ENCODE measurements at regions not wholly inside any gene's neighbourhood (a gene's known extent, or its start where the extent isn't known, plus 50 kb on each side); places are given as distances from the start of the nearest gene placed in this dataset.
"Not testable (repeated sequence)": the region's sequence is repeated elsewhere in the genome, so short reads cannot be mapped to it uniquely, and the experiment has no call there.

DNA sequence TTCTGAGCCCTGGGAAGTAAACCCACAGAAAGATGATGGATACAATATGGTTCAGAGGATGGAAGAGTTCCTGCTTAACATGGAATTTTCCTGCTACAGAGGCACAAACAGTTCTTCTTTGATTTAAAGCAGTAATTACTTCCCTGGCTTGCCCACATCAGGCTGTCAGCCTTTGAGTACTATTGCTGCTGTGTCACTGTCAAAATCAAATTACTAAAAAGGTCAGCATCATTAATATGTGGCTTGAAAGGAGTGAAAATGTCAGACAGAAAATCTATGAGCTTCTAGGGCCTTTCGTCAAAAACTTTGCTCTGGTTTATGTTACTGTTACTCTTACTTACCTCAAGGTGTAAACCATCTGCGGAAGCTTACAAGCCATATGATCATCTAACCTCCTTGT lies 98.6 kb upstream of the DPT start:
- DNase-seq = no peak

DNA sequence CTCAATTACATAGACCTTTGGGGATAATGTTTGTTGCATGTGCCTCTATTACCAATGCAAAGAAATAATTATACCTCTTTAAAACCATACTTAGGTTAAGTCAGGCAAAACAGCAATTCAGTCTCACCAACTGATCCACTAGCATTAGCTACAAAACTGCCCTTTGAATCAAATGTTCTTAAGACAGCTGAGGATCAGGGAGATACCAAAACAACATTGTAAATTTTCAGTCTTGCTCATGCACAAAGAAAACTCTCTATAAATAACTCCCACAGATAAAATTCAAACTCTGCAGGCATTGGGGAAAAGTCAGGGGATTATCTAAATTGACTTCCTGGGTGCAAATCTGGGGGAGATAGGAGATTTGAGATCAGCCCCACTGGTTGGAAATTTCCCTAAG lies 100.9 kb upstream of the DPT start:
- DNase-seq = no peak

DNA sequence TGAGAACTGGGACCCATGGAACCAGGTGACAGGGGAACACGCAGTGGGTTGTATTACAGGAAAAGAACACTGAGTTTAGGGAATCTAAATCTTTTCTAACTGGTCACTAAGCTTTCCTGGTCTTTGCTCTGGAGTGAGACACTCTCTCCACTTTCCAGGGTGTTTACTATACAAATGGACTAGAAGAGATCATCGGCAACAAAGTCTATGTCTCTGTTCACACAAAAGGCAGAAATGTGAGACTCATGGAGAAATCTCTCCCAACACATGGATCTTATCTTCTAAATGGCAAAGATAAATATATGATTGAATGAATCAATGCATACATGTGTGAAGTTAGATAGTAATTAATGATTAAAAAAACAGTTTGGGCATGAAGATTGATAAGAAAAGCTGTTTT lies 101.6 kb upstream of the DPT start:
- DNase-seq = no peak

DNA sequence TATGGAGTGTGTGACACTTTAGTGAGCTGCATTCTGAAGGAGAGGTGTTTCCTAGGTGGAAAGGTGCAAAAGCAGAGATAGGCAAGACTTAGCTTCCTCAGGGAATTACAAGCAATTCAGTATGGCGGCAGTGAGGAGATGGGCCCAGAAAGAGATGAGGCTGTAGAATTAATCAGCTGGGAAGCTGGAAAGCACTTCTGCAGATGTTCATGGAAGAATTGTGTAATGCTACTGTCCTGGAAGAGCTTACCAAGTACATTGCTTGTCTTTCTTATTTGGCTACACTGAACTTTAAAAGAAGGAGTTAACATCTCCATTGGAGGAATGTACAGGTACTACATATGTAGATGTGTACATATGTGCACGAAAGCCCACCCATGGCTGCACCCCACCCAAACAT lies 103.7 kb upstream of the DPT start:
- DNase-seq = no peak

DNA sequence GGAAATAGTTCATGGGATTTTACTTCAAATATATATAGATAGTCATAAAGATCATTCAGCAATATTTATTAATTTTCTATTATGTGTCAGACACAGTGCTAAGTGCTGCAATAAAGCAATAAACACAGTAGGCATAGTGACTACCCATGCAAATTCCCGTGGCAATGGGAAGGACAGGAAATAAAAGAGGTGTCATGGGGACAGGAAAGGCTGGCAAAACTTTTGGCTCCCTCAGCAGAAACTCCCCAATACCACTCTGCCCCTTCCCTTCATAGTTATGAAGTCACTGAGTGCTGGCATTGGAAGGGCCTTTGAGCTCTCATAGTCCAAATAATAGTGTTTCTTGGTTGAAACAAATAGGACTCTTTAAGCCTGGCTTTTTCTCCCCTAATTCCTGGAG lies 104.4 kb upstream of the DPT start:
- no peak for DNase-seq

DNA sequence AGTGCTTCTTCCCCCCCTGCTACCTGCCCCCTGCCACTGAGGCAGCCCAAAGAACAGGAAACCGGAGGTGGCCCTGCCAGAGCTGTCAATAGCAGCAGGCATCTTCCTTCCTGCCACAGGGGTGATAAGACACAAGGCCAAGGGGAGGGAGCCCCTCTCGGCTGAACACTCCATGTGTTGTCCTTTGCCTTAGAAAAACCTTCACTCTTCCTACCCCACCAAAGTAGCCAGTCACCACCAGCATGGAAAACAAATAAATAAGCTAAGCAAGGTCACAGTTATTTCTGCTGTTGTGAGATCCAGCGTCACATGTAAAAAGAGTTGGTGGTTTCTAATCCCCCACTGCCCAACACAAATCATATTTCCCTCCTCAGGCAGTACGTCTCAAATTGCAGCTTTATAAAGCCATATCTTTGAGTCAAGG lies 104.8 kb upstream of the DPT start:
- peak; percentile 11 for DNase-seq

DNA sequence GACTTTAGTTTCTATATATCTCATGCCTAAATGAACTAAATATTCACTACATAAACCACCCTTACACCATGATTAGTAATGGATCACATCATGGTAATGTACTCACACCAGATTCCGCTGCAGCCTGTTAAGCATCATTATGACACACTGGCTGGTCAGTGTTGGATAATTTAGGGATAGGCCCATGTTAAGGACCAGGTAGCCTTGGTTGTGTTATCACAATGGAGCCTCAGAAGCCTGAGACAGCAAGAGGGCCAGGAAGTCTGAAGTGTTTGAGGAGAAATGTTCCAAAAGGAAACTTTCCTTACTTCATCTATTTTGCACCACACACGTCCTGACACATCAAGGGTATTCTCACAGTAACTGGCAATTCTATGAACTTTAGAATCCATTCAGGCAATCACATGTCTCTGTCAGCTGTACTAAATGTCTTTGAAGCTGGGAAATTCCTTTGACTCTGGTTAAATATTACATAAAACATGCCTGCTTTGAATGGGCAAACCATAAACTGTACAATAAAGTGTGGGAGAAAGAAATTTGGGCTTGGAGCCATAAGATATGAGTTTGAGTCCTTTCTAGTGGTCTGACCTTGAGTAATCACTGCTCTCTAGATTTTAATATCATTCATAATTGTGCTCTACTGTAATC lies 105.3 kb upstream of the DPT start:
- DNase-seq = no peak

DNA sequence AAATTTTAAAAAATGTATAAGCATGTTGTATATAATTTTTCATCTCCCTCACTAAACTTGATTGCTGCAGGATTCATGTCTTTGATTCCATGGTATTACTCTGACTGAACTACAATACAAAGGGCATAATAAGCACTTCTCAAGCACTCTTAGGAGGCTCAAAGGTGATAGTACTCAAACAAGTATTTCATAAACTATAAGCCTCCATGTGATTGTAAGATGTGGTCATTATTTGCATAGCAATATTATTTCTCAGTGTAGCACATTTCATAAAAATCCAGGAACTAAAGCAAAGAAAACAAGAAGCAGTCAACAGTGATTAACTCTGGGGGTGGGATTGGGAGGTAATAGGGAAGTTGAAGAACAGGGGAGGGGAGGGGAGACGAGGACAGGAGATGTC lies 106.2 kb upstream of the DPT start:
- DNase-seq = no peak

DNA sequence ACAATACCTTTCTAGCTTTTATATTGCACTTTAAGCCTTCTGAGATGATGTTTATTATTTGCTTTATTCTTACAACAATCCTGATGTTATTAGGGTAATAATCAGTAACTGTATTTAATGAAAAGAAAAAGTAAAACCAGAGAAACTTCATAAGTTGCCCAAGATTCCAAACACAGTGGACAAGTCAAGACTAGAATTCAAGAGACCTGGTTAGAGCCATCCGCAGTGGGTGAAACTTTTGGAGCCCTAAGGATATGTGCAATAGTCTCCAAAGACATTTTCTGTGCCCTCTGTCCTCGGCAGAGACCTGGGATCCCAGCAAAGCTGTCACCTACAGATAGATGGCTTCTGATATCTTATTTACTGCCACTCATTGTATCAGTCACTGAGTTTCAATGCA lies 106.8 kb upstream of the DPT start:
- DNase-seq = no peak

DNA sequence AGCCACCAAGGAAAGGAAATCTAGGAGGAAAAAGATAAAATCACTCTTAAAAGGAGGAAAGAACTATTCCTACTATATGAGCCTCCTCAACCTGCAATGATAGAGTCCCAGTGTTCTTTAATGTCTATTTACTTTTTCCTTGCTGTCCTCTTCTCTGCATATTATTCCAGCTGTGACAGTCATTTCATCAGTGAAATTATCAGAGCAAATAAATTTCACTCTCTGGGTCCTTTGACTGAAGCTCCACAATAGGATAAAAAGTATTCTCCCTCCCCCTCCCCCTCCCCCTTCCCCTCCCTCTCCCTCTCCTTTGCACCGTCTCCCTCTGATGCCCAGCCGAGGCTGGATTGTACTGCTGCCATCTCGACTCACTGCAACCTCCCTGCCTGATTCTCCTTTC lies 107.5 kb upstream of the DPT start:
- DNase-seq = no peak

DNA sequence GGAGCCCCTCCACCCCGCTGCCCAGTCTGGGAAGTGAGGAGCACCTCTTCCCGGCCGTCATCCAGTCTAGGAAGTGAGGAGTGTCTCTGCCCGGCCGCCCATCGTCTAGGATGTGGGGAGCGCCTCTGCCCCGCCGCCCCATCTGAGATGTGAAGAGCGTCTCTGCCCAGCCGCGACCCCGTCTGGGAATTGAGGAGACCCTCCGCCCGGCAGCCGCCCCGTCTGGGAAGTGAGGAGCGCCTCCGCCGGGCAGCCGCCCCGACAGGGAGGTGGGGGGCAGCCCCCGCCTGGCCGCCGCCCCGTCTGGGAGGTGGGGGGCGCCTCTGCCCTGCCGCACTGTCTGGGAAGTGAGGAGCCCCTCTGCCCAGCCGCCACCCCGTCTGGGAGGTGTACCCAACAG lies 108.2 kb upstream of the DPT start:
- not testable (repeated sequence) for DNase-seq

DNA sequence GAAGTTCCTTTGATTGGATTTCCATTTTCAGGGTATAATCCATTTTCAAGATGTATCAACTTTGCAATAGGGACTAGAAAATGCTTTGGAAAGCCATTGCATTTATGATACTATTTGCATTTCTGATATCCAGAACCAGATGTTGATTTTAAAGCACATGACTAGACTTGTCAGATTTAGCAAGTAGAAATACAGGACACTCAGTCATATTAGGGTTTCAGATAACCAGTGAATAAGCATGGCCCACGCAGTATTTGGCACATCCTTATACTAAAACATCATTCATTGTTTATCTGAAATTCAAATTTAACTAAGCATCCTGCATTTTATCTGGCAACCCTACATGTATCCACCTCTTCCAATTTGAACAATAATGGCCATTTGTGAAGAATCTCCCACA lies 113.3 kb upstream of the DPT start:
- DNase-seq = no peak

DNA sequence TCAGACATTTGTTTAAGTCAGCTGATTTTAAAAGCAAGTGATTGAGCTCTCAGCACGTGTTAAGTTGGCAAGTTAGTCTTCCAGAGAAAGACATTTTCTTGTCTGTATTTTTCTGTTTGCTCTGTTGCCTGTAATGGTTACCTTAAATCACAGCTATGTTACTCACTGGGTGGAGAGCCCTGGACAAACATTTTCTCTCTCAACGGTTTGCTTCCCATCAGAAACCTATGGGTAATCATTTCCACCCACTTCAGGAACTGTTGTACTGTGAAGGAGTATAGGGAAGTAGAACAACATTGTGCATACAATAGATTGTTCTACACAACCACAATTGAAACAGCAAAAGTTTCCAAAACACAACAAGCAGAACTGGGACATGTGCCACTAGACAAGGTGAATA lies 113.9 kb upstream of the DPT start:
- no peak for DNase-seq

DNA sequence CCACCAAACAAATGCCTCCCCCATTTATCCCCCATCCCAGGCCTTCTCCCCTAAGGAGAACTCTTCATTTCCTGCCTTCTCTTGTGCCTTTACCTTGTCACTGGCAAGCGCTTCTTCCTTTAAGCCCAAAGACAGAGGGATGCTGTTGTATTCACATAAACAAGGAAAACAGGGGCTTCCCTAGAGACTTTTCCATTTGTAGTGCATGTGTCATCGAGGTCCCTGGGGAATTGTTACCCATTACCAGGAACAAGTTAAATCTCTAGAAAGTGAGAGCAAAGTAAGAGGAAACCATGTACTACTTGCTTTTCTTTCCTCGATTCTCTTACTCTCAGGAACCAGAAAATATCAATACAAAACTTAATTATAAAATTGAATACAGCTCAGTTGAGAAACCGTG lies 114.4 kb upstream of the DPT start:
- no peak for DNase-seq

DNA sequence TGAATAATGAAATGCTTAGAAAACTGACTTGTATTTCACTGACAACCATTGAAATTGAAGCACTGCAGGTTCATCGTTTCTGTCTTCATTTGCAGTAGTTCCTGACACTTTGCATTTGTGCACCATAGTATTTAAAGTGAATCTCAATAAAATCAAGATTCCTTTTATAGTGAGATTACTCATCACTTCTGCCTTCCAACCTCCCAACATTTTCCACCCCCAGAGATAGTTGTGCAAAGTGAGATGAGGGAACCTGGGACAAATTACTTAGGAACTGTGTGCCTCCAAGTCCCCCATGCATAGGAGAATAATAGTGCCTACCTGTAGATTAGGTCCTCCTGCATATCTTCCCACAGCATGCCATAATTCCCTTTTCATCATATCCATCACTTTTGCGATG lies 114.9 kb upstream of the DPT start:
- DNase-seq = no peak

DNA sequence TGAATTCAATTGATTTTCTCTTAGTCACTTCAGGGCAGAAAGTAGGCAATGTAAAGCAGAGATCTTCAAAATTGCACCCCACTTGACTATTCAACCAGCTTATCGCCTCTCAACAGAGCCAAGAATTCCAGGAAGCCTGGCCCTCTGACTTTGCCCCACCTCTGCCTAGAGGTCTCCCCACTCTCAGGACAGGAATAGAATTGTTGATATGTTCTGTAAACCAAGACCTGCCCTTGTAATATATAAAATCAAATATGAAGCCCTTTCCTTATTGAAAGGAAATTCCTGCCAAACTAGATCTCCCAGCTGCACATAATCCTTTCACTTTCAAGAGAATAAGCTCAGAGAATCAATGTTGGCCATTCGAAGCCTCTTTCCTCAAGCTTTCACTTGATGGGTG lies 116.1 kb upstream of the DPT start:
- no peak for DNase-seq

DNA sequence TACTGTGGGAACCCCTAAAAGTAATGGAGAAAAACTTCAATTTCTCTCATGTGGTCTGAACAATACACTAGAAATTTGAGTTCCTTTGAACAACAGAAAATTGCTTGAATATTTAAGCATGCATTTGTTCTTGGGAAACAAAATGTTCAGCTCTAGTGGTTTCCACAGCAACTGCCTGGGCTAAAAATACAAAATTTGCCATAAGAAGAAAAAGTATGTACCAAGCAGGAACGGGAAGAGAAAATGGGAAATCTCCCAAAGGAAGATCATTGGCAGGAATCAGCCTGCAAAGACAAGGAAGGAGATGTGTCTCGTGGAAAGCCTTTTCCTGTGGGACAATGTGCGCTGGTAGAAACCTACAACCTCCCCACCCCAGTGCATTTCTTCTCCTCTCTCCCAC lies 119.0 kb upstream of the DPT start:
- no peak for DNase-seq

DNA sequence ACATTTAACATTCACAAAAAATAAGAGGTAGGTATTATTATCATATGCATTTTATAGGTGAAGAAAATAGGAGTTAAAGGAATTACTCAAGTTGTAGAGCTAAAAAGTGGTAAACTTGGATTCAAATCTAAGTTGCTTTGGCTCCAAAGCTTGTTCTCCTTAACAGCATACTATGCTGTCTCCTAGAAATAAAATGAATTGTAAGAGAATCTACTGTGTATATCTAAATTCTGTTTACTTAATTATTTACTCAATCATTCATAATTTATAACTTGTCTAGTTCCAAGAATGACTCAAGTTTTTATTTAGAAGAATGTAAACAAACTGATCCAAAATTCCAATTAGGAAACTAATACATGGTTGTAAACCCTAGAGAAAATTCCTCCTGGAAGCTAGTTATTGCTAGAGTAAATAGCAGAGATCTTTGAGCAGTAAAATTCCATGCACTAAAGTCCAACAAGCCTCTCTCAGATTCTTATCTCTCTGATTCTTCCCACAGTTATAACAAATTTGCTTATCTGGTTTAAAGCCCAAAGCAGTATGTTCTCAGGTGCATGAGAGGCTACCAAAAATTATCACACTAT lies 132.5 kb upstream of the DPT start:
- no peak for DNase-seq

DNA sequence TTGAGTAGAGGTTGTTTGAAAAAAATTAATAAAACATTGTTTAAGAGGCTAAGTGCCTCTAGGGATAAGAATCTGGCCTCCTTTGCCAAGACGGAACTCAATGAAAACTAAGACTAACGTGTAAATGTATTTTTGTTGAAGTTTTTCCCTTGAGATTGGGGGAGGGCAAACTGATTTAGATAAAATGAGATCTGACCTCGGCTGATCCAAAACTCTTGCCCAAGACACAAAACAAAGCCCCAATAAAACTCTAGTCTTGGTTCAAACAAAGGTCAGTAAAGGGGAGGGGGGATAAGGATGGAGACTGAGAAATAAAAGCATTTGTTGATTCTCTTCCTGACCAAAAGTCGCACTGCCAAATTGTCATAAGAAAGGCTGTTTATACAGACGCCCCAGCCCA lies 134.8 kb upstream of the DPT start:
- no peak for DNase-seq

DNA sequence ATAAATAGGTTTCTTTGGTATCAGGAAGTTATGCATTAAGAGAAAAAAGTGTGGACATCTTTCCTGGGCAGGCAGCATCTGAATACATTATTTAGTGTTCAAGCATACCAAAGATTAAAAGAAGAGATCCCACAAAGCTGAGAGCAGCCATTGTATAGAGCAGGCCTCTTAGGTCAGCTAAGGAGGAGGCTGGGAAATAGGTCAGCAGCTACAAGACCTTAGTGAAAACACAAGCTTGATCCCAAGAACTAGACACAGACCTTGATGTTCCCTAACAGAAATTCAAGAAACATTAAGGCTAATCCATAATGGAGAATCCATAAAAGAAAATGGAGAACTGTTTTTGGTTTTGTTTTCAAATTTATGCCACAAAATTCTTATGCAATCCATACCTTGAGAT lies 135.3 kb upstream of the DPT start:
- DNase-seq = no peak

DNA sequence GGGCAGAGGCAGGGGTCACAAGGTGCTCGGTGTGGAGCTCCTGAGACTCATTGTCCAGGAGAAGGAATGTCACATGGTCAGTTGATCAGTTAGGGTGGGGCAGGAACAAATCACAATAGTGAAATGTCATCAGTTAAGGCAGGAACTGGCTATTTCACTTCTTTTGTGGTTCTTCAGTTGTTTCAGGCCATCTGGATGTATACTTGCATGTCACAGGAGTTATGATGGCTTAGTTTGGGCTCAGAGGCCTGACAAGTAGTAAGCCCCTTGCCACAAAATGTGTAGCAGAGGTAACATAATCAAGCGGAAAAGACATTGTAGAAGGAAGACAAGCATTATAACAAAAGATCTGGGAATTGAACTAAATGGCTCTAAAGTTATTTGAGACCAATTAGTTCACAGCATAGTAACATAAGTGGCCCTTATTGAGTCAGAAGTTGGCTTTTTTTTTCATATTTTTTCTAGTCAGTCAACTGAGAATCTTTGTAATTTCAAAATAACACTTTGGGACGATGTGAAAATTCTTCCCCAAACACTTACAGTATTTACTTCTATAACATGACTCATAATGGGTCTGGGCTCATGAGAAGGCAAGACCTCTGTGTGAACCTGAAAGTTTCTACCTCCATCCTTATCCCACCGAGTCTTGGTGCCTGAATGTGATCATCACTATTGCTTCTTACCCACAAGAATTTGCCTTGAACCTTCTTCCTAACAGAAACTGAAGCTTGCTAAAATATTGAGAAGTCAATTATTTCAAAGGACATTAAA lies 137.0 kb upstream of the DPT start:
- no peak for DNase-seq

DNA sequence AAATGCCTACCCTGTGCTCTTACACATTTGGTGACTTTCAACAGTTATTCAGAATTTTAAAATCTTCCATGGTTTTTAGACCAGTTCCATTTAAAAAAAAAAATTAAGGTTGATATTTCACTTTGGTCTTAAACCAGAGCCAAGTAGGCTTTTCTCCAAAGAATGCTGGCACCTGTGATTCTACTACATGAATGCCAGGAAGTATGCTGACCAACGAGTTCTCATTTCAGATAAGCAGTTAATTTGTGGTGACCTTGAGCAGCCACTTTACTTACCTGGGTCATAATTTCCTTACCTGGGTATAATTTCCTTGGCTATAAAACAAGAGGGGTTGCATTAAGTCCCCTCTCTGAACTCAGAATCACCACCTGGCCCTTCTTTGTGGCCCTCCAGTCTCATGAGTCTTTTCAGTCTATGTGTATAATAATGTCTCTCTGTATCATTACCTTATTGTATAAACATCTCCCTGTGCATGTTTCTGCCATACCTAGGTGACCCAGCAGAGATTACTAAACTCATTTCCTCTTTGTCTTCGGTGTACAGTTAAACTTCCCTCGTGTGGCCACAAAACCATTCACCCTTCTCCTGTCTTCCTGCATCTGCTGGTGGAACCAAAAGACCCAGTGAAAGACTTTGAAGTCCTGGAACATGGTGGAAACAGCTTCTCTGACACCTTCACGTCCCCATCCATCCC lies 139.1 kb upstream of the DPT start:
- DNase-seq = no peak

DNA sequence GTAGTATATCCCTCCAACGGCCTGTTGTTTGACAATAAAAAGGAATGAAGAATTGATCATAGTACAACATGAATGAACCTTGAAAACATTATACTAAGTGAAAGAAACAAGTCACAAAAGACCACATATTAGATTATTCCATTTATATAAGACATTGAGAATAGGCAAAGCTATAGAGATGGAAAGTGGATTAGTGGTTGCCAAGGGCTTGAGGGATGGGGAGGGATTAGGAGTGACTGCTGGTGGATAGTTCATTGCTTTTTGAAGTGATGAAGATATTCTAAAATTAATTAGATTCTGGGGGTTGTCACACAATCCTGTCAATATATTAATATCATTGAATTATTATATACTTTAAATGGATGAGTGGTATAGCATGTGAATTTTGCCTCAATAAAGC lies 142.5 kb upstream of the DPT start:
- no peak for DNase-seq

DNA sequence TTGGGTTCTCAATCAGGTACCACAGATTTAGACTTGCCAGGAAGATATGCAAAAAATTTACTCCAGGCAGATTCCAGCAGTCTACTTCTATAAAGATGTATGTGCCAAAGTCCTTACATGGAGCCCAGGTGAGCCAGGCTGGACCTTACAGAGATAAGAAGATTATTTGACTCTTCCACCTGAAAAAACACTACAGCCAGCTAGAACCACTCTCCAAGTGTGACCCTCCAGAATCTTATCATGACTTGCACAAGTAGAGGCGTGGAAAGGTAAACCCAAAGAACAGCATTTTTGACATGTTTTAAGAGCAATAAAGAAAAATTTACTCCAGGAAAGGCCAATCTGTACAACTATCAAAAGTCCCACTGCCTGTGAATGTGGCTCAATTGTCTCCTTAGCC lies 146.8 kb upstream of the DPT start:
- no peak for DNase-seq

All from CD4-positive, alpha-beta T cell treated with Interleukin-21 for 1 hour (primary cell).